Effector CD8-positive, alpha-beta T cell (primary cell): ENCODE measurements at regions not wholly inside any gene's neighbourhood (a gene's known extent, or its start where the extent isn't known, plus 50 kb on each side); places are given as distances from the start of the nearest gene placed in this dataset.

Source experiments
- DNase-seq: peaks from one replicate; lab custom pipeline; 2025; lab: John Stamatoyannopoulos, UW

- DNase-seq, result no peak
Observed at GRCh38 chr7:7118822-7119221, 63.5 kb upstream of the C1GALT1 start.

GRCh38 chr7:7119729-7120128, 62.6 kb upstream of the C1GALT1 start:
- no peak for DNase-seq

- DNase-seq, result no peak
Observed at GRCh38 chr7:7122033-7122478, 60.3 kb upstream of the C1GALT1 start.

- no peak for DNase-seq
Observed at GRCh38 chr7:7122701-7123281, 59.6 kb upstream of the C1GALT1 start.

- DNase-seq, result no peak
Observed at GRCh38 chr7:7125963-7126362, 56.4 kb upstream of the C1GALT1 start.

GRCh38 chr7:7127773-7128172, 54.6 kb upstream of the C1GALT1 start:
- DNase-seq, result no peak

GRCh38 chr7:7129381-7129780, 53.0 kb upstream of the C1GALT1 start:
- DNase-seq, result no peak

GRCh38 chr7:7131273-7131672, 51.1 kb upstream of the C1GALT1 start:
- no peak for DNase-seq
